Neural crest cell (in vitro differentiated cells): ENCODE measurements at regions not wholly inside any gene's neighbourhood (a gene's known extent, or its start where the extent isn't known, plus 50 kb on each side); places are given as distances from the start of the nearest gene placed in this dataset.

ENCODE experiments used
- DNase-seq: peaks from one replicate; pipeline ENCODE4 v3.0.0; 2021; ENCODE audit warnings: low read depth, mixed read lengths, low spot score
- H3K27ac Mint-ChIP-seq: one replicate; pipeline ENCODE4 v1.8.0; 2021; ENCODE audit warnings: mild to moderate bottlenecking, mixed read lengths; ENCODE audit not compliant: unreplicated experiment
- H3K27me3 Mint-ChIP-seq: 2 replicates; pipeline ENCODE4 v1.8.0; 2021; ENCODE audit warnings: low read depth, mild to moderate bottlenecking, mixed read lengths
- H3K36me3 Mint-ChIP-seq: 2 replicates; pipeline ENCODE4 v1.8.0; 2021; ENCODE audit warnings: low read depth, mild to moderate bottlenecking, mixed read lengths
- H3K4me1 Mint-ChIP-seq: 2 replicates; pipeline ENCODE4 v1.8.0; 2021; ENCODE audit warnings: mixed read lengths
- H3K4me3 Mint-ChIP-seq: one replicate; pipeline ENCODE4 v1.8.0; 2021; ENCODE audit warnings: mild to moderate bottlenecking, mixed read lengths
- H3K9me3 Mint-ChIP-seq: 2 replicates; pipeline ENCODE4 v1.8.0; 2021; ENCODE audit warnings: mixed read lengths
- CTCF ChIP-seq: fragments of 200-600 bp; sonication (generic); conservative IDR thresholded peaks from 2 replicates; pipeline ENCODE4 v1.5.0; 2021; ENCODE audit warnings: antibody characterized with exemption, mild to moderate bottlenecking

GRCh38 chr9:111250875-111251842 lies 78.9 kb downstream of the OR2K2 start:
- H3K9me3 Mint-ChIP-seq, result peaks cover 5% of the 10 kb centered on the region
- no peaks in the 10 kb centered on the region for H3K36me3 Mint-ChIP-seq
- no peak overlapping the region for H3K4me3 Mint-ChIP-seq

DNA sequence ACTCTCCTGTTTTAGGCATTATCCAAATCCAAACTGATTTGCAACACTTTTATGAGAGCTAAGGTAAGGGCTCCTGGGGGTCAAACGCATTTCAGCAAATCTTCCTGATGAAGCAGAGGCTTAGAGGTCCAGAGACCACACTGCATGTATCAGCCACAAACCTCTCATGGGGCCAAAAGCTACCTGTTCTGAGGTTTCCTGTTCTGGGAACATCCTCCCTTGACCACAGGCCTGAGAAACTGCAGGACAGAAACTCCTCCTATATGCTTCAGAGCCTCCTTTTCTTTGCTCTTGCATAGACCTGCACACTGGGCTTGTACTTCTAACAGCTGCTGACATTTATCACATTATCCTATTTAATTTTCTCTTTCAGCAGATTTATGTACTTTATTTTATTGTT lies 92.6 kb downstream of the OR2K2 start:
- no peak for DNase-seq
- H3K36me3 Mint-ChIP-seq, result no peaks in the 10 kb centered on the region
- no peaks in the 10 kb centered on the region for H3K9me3 Mint-ChIP-seq
- TF ChIP-seq CTCF, result no peak
- H3K4me1 Mint-ChIP-seq, result no peaks in the 10 kb centered on the region
- no peak overlapping the region for H3K4me3 Mint-ChIP-seq
- no peak overlapping the region for H3K27ac Mint-ChIP-seq
- no peaks in the 10 kb centered on the region for H3K27me3 Mint-ChIP-seq

More at GRCh38 chr9:111250875-111251842, 78.9 kb downstream of the OR2K2 start:
- DNase-seq, result no peak
- H3K27me3 Mint-ChIP-seq, result no peaks in the 10 kb centered on the region
- TF ChIP-seq CTCF, result no peak
- H3K4me1 Mint-ChIP-seq, result peaks cover 3% of the 10 kb centered on the region
- H3K27ac Mint-ChIP-seq, result no peak overlapping the region

GRCh38 chr9:111236332-111236731 lies 93.7 kb downstream of the OR2K2 start:
- DNase-seq, result no peak
- Mint-ChIP-seq H3K4me3 (no peak overlapping the region), H3K4me1 (no peaks in the 10 kb centered on the region), H3K27me3 (no peaks in the 10 kb centered on the region), H3K9me3 (no peaks in the 10 kb centered on the region), H3K36me3 (no peaks in the 10 kb centered on the region), H3K27ac (peak overlapping the region; percentile 14)
- TF ChIP-seq CTCF, result no peak

GRCh38 chr9:111233963-111234362 lies 96.1 kb downstream of the OR2K2 start:
- H3K27me3 Mint-ChIP-seq, result no peaks in the 10 kb centered on the region
- H3K27ac Mint-ChIP-seq, result no peak overlapping the region
- no peak overlapping the region for H3K4me3 Mint-ChIP-seq
- no peaks in the 10 kb centered on the region for H3K36me3 Mint-ChIP-seq
- no peak for DNase-seq
- H3K4me1 Mint-ChIP-seq, result no peaks in the 10 kb centered on the region
- no peaks in the 10 kb centered on the region for H3K9me3 Mint-ChIP-seq
- no peak for TF ChIP-seq CTCF

- Mint-ChIP-seq H3K4me1 (no peaks in the 10 kb centered on the region), H3K27ac (no peak overlapping the region), H3K9me3 (no peaks in the 10 kb centered on the region), H3K36me3 (no peaks in the 10 kb centered on the region), H3K4me3 (no peak overlapping the region), H3K27me3 (no peaks in the 10 kb centered on the region)
- no peak for DNase-seq
- no peak for TF ChIP-seq CTCF
These were observed 96.8 kb downstream of the OR2K2 start for GRCh38 chr9:111232997-111233790.
